ENCODE measurements at regions not wholly inside any gene's neighbourhood (a gene's known extent, or its start where the extent isn't known, plus 50 kb on each side); places are given as distances from the start of the nearest gene placed in this dataset.

GRCh38 chr5:136457390-136458013 is 92.2 kb upstream of the TRPC7 start:
- Histone ChIP-seq H3K4me3 (ENCODE audit: low read length) (no peak overlapping the region), H3K9me2 (replicated peaks; ENCODE audit: control insufficient read depth, low read length) (no peaks in the 10 kb centered on the region), H4K20me1 (ENCODE audit: control insufficient read depth, insufficient read depth, low read depth, low read length) (no peaks in the 10 kb centered on the region), H3K4me1 (ENCODE audit: control insufficient read depth, low read length) (no peaks in the 10 kb centered on the region), H3K9me3 (ENCODE audit: control insufficient read depth, insufficient read depth, low read length) (no peaks in the 10 kb centered on the region), H3K27ac (ENCODE audit: low read depth, low read length) (no peak overlapping the region), H3K36me3 (ENCODE audit: control insufficient read depth, low read length) (no peaks in the 10 kb centered on the region), H3F3A (ENCODE audit: control insufficient read depth, insufficient read depth) (no peaks in the 10 kb centered on the region), H3K79me2 (ENCODE audit: control insufficient read depth, low read length) (no peaks in the 10 kb centered on the region), H3K27me3 (ENCODE audit: control insufficient read depth, low read length) (peaks cover 2% of the 10 kb centered on the region; the same call in 1 of the 2 replicates), H3K4me2 (ENCODE audit: low read length) (no peak overlapping the region)
- TF ChIP-seq, protein P1, sequence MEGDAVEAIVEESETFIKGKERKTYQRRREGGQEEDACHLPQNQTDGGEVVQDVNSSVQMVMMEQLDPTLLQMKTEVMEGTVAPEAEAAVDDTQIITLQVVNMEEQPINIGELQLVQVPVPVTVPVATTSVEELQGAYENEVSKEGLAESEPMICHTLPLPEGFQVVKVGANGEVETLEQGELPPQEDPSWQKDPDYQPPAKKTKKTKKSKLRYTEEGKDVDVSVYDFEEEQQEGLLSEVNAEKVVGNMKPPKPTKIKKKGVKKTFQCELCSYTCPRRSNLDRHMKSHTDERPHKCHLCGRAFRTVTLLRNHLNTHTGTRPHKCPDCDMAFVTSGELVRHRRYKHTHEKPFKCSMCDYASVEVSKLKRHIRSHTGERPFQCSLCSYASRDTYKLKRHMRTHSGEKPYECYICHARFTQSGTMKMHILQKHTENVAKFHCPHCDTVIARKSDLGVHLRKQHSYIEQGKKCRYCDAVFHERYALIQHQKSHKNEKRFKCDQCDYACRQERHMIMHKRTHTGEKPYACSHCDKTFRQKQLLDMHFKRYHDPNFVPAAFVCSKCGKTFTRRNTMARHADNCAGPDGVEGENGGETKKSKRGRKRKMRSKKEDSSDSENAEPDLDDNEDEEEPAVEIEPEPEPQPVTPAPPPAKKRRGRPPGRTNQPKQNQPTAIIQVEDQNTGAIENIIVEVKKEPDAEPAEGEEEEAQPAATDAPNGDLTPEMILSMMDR (IDR thresholded peaks at IDR 0.05; ENCODE audit: low read depth, low read length, poor library complexity, severe bottlenecking): no peak
- no peak for TF ChIP-seq EZH2phosphoT487 (IDR thresholded peaks at IDR 0.05; ENCODE audit: borderline replicate concordance, low read length)

GRCh38 chr5:136455409-136455808 is 90.1 kb upstream of the TRPC7 start:
- Histone ChIP-seq H3K9me3 (ENCODE audit: control insufficient read depth, insufficient read depth, low read length) (no peaks in the 10 kb centered on the region), H3F3A (ENCODE audit: control insufficient read depth, insufficient read depth) (no peaks in the 10 kb centered on the region)
- TF ChIP-seq, protein P1 (IDR thresholded peaks at IDR 0.05; ENCODE audit: low read depth, low read length, poor library complexity, severe bottlenecking): no peak
- no peak for TF ChIP-seq EZH2phosphoT487 (IDR thresholded peaks at IDR 0.05; ENCODE audit: borderline replicate concordance, low read length)

DNA sequence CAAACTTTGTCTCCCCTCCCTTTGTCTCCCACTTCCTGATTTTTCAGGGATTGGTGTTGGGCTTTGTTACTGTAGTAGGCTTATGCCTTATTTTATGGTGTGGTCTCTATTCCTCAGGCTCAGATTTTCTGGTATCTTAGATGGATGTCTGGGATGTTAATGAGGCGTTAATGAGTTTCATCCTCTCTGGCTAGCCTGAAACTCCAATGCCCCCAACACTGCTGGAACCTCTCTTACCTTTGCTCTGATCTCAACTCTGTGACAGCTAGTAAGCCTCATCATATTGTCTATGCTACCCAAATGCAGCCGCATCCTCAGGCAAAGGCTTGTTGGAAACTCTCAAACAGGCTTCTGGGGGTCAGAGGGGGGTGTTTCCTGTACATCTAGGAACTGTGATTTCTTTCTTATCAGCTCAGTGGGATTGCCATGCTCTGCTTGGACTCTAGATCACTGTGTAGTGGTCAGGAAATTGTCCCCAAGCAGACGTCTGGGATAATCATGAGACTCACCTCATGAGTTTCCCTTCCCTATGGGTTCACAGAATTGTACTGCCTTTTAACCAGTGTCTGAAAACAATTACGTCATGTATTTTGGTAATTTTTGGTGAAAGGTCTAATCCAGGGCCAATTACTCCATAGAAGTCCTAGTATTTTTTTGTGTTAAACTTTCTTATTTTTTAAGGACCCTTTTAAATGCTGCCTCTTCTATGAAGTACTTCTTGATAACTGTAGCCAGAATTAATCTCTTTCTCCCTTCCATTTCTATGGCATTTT is 88.8 kb upstream of the TRPC7 start:
- Histone ChIP-seq H3K27me3 (ENCODE audit: control insufficient read depth, low read length) (peaks cover 2% of the 10 kb centered on the region; the same call in 1 of the 2 replicates), H3K9me3 (ENCODE audit: control insufficient read depth, insufficient read depth, low read length) (no peaks in the 10 kb centered on the region), H3K27ac (ENCODE audit: low read depth, low read length) (no peak overlapping the region), H3K4me2 (ENCODE audit: low read length) (no peak overlapping the region), H4K20me1 (ENCODE audit: control insufficient read depth, insufficient read depth, low read depth, low read length) (no peaks in the 10 kb centered on the region), H3K4me1 (ENCODE audit: control insufficient read depth, low read length) (no peaks in the 10 kb centered on the region), H3K36me3 (ENCODE audit: control insufficient read depth, low read length) (no peaks in the 10 kb centered on the region), H3K9me2 (replicated peaks; ENCODE audit: control insufficient read depth, low read length) (no peaks in the 10 kb centered on the region), H3K4me3 (ENCODE audit: low read length) (no peak overlapping the region), H3F3A (ENCODE audit: control insufficient read depth, insufficient read depth) (no peaks in the 10 kb centered on the region), H3K79me2 (ENCODE audit: control insufficient read depth, low read length) (no peaks in the 10 kb centered on the region)
- TF ChIP-seq, protein P1 (IDR thresholded peaks at IDR 0.05; ENCODE audit: low read depth, low read length, poor library complexity, severe bottlenecking): no peak
- TF ChIP-seq EZH2phosphoT487 (IDR thresholded peaks at IDR 0.05; ENCODE audit: borderline replicate concordance, low read length): no peak

More at GRCh38 chr5:136455409-136455808, 90.1 kb upstream of the TRPC7 start:
- Histone ChIP-seq H4K20me1 (ENCODE audit: control insufficient read depth, insufficient read depth, low read depth, low read length) (no peaks in the 10 kb centered on the region), H3K4me1 (ENCODE audit: control insufficient read depth, low read length) (no peaks in the 10 kb centered on the region), H3K36me3 (ENCODE audit: control insufficient read depth, low read length) (no peaks in the 10 kb centered on the region), H3K27ac (ENCODE audit: low read depth, low read length) (no peak overlapping the region), H3K27me3 (ENCODE audit: control insufficient read depth, low read length) (peaks cover 2% of the 10 kb centered on the region; the same call in 1 of the 2 replicates), H3K79me2 (ENCODE audit: control insufficient read depth, low read length) (no peaks in the 10 kb centered on the region), H3K4me2 (ENCODE audit: low read length) (no peak overlapping the region), H3K9me2 (replicated peaks; ENCODE audit: control insufficient read depth, low read length) (no peaks in the 10 kb centered on the region), H3K4me3 (ENCODE audit: low read length) (no peak overlapping the region)

Measured in DOHH2 (cell line).